Jurkat, Clone E6-1 (cell line): ENCODE measurements at regions not wholly inside any gene's neighbourhood (a gene's known extent, or its start where the extent isn't known, plus 50 kb on each side); places are given as distances from the start of the nearest gene placed in this dataset.

Experiments
- DNase-seq: peaks from one replicate; pipeline ENCODE4 v3.0.0-alpha.2; 2011; ENCODE audit warnings: low read depth, low spot score
- H3K4me3 ChIP-seq: 2 replicates; pipeline ENCODE4 v1.5.1; 2011; ENCODE audit warnings: mild to moderate bottlenecking, low read length, control low read depth, moderate library complexity

DNA sequence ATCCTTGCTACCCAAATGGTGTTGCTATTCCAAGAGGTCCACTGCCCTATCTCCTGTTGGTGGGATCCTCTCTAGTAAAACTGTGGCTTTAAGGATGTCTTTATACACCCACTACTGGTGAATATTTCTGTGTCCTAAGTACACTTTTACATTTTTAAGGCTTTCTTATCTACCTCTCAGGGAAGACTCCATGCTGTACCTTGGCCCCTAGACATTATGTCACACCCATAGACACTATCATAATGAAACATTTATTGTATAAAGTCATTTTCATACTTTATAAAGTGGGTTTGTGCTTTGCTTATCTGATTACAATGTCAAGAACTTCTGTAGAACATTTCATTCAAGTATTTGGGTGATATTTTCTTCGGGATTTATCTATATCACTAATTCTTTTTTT, 270.3 kb upstream of the SNX7 start:
- no peak for DNase-seq
- no peak overlapping the region for H3K4me3 ChIP-seq

GRCh38 chr1:98389809-98390208, 271.7 kb upstream of the SNX7 start:
- H3K4me3 ChIP-seq = no peak overlapping the region
- DNase-seq = no peak

DNA sequence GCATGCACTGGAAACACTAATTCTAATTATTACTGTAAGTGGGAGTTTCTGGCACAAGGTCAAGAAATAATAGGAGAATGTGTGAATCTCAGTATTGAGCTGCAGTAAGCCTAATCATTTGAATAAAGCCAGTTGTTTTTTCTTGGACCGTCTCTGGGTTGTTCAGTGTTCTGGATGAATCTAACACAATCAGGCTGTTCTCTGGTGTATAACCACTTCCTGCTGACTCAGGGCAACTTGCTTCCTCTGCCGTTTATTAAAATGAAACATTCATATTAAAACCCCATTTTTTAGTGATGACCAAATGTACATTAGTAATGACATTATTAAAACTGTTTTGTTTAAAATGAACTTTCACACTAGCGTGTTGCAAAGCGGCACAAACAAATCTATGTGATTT, 273.1 kb upstream of the SNX7 start:
- no peak overlapping the region for H3K4me3 ChIP-seq
- peak; percentile 75 for DNase-seq

DNA sequence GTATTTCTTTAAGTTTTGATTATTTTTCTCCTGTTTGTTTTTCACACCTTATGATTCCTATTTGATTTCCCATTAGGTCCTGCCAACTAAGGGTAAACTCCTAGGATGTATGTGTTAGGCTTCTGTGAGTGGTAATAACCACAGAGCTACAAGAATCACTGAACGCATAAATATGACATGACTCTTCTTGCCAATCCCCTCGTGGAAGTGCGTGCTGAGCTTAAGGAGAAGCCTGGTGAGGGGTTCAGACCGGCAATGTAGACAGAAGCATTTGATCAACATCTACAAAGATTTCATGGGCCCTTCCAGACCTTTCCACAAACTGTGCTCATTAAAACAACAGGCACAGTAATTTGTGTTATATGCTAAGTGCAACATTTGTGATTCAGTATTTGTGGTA, 273.8 kb upstream of the SNX7 start:
- H3K4me3 ChIP-seq = no peak overlapping the region
- DNase-seq = no peak

DNA sequence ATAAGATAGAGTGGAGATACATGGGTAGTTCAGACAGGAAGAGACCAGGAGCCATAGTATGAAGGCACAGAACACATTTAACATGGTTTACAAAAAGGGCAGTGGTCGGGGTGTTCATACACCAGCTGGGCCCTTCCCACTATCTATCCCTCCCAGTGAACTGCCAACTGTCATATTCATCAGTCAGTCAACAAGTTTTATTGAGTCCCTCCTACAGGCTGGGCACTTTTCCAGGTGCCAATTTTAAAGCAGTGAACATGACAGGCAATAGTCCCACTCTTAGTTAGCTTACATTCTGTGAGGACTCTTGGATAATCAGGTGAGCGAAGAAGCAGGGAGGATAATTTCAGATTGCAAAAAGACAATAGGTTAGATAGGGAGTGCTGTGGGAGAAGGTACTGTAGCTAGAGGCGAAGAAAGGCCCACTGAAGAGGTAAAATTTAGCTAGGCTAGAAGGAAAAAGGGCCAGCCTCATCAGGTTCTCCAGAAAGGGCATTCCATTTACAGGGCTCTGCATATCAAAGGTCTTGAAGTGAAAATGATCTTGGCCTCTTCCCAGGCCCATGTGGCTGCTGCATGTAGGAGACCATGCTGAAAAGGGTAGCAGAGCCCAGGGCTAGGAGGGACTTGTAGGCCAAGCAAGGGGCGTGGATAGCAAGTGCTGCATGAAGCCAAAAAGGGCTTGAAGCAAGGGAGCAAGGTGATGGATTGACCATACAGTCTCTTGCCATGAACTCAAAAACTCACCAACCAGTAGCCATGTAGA, 274.7 kb upstream of the SNX7 start:
- H3K4me3 ChIP-seq = no peak overlapping the region
- DNase-seq = no peak

DNA sequence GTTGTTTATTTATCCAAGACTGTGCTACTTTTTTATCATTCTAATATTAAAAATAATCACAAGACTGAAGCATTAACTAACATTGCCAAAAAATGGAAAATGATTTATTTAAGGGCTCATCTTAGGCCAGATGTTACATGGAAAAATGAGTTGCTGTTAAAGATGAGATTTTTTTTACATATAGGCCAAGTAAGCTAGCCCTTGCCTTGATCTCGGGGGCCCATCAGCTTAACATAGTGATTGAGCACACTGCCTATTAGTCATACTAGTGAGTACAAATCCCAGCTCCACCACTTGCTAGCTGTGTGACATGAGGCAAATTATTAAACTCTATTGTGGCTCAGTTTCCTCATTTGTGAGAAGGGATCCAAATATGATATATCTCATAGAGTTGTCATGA, 275.9 kb upstream of the SNX7 start:
- H3K4me3 ChIP-seq = no peak overlapping the region
- no peak for DNase-seq

DNA sequence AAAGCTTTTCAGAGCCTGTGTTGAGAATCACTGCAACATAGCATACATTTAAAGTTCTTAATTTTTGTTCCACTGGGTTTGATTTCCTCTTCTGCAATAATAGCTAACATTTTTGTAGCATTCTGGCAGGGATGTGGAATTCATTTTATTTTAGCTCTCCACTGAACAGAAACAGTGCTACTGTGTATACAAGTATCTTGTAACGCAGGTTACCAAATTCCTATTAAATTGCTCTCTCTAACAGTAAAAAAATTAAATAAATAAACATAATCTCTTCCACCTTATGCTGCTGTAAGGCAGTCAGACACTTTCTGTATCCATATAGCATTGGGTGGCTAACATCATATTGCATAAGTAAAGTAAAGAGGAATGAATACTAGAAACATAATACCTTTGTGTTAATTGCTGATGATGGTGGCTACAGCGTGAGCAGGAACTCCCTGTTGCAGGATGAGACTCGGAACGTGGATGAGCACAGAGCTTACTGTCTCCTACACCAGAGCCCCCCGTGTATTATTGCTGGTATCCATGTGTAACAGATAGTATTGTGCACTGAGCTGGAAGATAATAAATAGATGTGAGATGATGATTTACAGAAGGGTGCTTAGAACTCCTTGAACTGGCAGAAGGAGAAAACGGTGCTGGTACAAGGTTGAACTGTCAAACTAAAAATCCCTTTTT, 276.9 kb upstream of the SNX7 start:
- no peak overlapping the region for H3K4me3 ChIP-seq
- no peak for DNase-seq

- H3K4me3 ChIP-seq = no peak overlapping the region
- DNase-seq = no peak
Observed at GRCh38 chr1:98382986-98383740, 278.4 kb upstream of the SNX7 start.

GRCh38 chr1:98382586-98382985, 278.9 kb upstream of the SNX7 start:
- H3K4me3 ChIP-seq = no peak overlapping the region
- no peak for DNase-seq

- no peak for DNase-seq
- H3K4me3 ChIP-seq = no peak overlapping the region
Observed at GRCh38 chr1:98374098-98374497, 287.4 kb upstream of the SNX7 start.

GRCh38 chr1:98373056-98373455, 288.5 kb upstream of the SNX7 start:
- no peak for DNase-seq
- H3K4me3 ChIP-seq = no peak overlapping the region

GRCh38 chr1:98371764-98372163, 289.8 kb upstream of the SNX7 start:
- DNase-seq = no peak
- no peak overlapping the region for H3K4me3 ChIP-seq

DNA sequence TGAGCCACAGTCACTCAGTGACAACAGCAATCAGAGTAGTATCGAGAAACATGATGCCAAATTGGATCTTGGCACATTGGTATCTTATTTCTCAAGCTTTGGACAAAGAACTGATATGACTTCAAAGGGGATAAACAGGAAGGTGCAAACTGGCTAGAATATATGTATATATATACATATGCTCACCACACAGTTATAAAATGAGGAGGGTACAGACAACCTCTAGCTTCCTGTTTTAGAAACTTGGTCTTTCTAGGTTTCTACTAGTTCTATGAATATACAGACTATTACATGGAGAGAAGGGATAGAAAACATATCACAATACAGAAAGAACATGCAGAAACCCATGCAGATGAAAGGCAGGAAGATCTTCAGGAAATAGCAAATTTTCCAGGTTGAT, 292.1 kb upstream of the SNX7 start:
- no peak for DNase-seq

DNA sequence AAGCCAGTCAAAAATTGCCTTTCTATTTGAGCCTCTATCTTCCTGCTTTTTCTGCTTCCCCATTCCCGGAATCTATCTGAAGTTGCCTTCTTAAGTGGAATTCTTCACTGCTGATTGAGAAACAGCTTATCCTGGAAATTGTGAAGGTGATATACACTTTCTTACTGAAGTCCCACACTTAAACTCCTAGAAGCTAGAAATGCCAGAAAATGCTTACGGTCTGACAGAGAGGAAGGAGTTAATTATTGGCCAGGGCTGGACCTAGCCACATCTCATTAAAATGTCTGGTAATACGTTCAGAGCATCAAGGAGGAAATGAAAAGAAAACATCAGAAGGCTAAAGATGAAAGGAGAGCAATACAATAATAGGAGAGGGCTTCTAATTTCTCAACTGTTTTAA, 292.5 kb upstream of the SNX7 start:
- no peak overlapping the region for H3K4me3 ChIP-seq
- DNase-seq = no peak

More for the DNA sequence above, 292.1 kb upstream of the SNX7 start:
- H3K4me3 ChIP-seq = no peak overlapping the region

DNA sequence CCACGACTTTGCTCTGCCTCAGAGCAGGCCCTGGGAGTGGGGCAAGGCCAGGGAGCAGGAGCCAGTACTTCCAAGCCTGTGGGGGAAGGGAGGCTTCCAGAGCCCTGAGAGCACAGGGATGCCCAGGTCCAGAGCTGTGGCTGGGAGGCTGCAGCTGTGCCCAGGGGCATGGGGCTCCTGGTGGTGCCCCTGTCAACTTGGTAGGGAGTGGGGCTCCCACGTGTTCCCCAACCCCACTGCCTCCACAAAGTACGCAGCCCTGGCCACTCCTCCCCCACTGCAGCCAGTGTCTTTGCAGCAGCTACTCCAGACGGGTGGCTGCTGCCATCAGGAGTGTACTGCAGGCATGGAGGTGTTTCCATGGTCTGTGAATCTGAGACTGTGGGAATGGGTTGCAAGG, 294.1 kb upstream of the SNX7 start:
- DNase-seq = no peak
- no peak overlapping the region for H3K4me3 ChIP-seq

DNA sequence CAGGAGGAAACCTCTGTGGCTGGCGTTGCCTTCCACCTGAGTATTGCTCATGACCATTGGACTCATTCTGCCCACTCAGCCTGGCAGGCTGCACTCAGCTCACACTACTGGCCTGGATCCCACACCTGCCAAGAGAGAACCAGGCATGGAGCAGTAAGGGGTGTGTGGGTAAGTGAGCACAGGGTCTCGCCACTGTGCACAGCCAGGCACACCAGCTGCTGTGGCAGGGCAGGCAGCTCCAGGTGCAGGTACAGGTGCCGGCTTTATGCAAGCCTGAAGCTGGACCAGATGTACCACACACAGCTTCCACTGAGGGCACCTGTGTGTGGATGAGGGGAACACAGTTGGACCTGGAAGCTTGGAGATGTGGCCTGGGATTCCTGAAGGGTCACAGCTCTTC, 295.2 kb upstream of the SNX7 start:
- DNase-seq = no peak
- no peak overlapping the region for H3K4me3 ChIP-seq

GRCh38 chr1:98364544-98364943, 297.0 kb upstream of the SNX7 start:
- no peak overlapping the region for H3K4me3 ChIP-seq
- no peak for DNase-seq

GRCh38 chr1:98360864-98361263, 300.7 kb upstream of the SNX7 start:
- DNase-seq = no peak
- H3K4me3 ChIP-seq = no peak overlapping the region

GRCh38 chr1:98355656-98356383, 305.7 kb upstream of the SNX7 start:
- H3K4me3 ChIP-seq = no peak overlapping the region
- DNase-seq = no peak

DNA sequence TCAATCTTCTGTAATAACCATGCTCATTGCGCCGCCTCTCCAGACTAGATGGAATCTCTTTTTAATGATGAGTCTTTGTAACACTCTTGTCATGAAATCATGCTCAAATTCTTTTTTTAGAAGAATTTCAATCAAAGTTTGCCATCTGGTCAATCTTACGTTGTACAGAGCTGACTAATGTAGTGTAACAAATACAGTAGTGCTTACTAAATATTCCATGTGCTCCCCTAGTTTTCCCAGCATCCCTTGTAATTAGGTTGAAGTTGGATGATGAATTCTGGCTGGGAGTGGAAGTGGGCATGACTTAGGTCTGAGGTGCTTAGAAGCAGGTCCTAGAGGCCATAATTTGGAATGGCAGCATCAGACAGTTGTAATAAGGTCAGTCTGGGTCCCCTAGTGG, 309.1 kb upstream of the SNX7 start:
- H3K4me3 ChIP-seq = no peak overlapping the region

More for the DNA sequence above, 309.1 kb upstream of the SNX7 start:
- no peak for DNase-seq
